HG03442 (cell line): ENCODE measurements at regions not wholly inside any gene's neighbourhood (a gene's known extent, or its start where the extent isn't known, plus 50 kb on each side); places are given as distances from the start of the nearest gene placed in this dataset.

Experiments used
- ATAC-seq: cut with Tn5 transposase; IDR thresholded peaks from one replicate; pipeline ENCODE4 v1.9.1; 2021; ENCODE audit warnings: mild to moderate bottlenecking, moderate library complexity; ENCODE audit not compliant: unreplicated experiment

- no peak for ATAC-seq
These were observed 201.1 kb downstream of the BRD1 start for GRCh38 chr22:49626361-49627216.

DNA sequence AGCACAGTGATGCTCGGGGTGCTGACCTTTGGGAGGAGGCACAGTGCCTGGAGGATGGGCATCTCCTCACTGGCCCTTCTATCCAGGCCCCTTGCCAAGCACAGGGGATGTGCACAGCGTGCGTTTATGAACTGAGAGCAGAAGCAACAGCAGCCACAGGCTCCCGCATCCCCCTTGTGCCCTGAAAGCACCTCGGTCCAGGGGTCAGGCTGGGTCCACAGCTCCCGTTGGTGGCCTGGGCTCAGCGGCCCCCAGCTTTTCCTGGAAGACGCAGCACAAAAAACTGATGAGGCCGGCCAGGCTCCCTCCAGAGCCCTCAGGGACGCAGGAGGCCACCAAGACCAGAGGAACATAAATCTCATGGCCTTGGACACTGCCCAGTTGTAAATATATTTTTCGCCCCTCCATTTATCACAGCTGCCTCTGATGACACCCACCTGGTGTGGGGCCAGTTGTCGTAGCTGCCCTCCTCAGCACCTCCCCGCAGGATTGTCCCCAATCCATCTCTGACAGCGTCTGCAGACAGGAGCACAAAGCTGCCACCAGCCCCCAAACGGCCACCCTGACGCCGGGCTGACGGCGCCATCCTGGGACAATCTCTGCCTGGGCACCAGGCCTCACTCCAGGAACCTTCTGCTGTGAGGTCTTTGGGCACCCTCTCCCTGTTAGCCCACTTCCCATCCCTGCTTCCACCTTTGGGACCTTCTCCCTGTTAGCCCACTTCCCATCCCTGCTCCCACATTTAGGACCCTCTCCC is 203.1 kb downstream of the BRD1 start:
- ATAC-seq: no peak

- ATAC-seq: no peak
These were observed 204.0 kb downstream of the BRD1 start for GRCh38 chr22:49623715-49624114.

- ATAC-seq: no peak
These were observed 204.5 kb downstream of the BRD1 start for GRCh38 chr22:49623176-49623575.

GRCh38 chr22:49622241-49623105 is 205.2 kb downstream of the BRD1 start:
- ATAC-seq: no peak

- no peak for ATAC-seq
These were observed 206.0 kb downstream of the BRD1 start for GRCh38 chr22:49621601-49622210.

DNA sequence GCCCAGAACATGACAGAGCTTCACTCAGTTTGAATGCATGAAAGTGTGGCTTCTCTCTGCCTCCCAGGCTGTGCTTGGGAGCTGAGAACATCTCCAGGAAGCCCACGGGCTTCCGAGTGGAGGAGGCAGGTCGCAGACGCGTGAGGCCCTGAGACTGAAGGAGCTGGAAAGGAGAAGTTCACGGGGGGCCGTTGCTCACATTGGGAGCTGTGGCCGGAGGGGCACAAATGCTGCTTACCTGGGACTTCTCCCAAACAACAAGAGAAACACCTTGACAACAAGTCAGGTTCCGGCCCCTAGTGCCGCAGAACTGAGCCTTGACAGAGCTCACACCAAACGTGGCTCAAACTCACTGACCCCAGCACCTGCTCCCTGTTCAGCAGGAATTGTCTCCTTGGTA is 207.0 kb downstream of the BRD1 start:
- ATAC-seq: no peak

DNA sequence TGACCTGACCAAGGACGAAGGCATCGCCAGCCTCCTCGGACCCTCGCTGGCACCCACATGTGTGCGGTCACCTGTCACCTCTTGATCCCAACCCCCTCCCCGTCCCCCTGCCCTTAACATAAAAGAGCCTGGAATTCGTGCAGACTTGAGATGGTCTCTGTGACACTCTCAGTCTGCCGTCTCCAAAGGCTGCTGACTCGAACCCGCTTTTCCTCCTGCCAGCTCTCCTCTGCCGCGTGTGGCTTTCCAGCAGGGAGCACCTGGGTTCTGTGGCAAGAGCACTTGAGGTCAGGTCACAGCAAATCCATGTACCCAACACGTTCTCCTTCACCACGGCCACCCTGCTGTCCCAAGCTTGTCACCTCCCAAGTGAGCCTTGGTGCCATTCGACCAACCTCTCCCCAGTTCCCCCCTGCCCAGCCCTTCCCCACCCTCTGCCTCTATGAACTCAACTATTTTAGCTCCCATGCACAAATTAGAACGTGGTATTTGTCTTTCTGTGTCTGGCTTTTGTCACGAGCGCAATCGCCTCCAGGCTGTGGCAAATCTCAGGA is 207.6 kb downstream of the BRD1 start:
- no peak for ATAC-seq

GRCh38 chr22:49619301-49619700 is 208.4 kb downstream of the BRD1 start:
- ATAC-seq: no peak

- no peak for ATAC-seq
These were observed 209.1 kb downstream of the BRD1 start for GRCh38 chr22:49618677-49618953.

GRCh38 chr22:49617866-49618676 is 209.6 kb downstream of the BRD1 start:
- no peak for ATAC-seq

DNA sequence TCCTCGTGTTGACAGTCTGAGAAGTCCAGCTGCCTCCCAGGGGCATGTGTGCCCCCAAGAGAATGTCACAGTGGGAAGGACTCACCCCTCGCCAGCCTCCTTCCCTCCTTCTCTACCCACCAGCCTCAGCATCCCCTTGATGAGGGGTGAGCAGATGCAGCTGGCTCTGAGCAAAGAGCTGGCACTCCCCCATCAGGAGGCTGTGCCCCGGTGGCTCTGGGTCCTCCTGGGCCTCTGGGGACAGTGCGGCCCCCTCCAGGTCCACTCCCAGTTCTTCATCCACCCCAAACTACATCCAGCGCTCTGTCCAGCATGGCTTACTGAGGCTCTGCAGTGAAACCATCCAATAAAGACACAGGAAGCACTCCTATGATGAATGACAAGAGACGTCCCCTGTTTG is 210.4 kb downstream of the BRD1 start:
- no peak for ATAC-seq

DNA sequence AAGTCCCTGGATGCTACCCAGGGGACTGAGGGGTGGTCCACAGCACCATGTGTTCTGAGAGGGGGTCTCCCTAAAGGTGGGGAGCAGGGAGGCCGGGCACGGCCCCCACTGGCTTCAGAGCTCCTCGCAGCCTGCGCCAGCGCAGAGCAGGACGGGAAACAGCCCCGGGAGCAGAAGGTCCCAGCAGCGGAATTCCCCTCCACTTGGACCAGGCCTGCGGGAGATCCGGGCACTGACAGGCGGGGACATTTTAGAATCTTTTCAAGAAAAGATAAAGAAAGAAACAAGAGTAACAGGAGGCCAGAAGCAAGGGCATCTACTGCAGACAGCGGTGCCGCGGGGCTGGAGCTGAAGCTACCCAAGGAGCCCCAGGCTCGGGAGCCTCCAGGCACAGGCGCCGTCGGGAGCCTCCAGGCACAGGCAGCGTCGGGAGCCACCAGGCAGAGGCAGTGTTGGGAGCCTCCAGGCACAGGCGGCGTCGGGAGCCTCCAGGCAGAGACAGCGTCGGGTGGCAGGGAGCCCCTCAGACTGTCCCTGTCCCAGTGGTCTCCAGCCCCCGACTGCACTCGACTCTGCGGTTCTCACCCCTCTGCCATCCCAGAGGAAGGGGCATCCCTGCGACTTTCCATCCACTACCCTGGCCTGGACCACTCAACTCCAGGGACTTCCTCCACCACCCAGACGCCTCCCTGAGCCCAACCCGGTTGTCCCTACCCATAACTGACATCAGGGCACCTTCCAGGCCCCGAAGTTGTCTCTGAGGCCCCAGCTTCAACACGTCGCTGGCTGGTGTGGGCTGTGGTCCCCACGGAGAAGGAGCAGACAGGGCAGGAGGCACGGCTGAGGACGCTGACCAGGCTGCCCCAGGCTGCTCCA is 211.1 kb downstream of the BRD1 start:
- no peak for ATAC-seq

DNA sequence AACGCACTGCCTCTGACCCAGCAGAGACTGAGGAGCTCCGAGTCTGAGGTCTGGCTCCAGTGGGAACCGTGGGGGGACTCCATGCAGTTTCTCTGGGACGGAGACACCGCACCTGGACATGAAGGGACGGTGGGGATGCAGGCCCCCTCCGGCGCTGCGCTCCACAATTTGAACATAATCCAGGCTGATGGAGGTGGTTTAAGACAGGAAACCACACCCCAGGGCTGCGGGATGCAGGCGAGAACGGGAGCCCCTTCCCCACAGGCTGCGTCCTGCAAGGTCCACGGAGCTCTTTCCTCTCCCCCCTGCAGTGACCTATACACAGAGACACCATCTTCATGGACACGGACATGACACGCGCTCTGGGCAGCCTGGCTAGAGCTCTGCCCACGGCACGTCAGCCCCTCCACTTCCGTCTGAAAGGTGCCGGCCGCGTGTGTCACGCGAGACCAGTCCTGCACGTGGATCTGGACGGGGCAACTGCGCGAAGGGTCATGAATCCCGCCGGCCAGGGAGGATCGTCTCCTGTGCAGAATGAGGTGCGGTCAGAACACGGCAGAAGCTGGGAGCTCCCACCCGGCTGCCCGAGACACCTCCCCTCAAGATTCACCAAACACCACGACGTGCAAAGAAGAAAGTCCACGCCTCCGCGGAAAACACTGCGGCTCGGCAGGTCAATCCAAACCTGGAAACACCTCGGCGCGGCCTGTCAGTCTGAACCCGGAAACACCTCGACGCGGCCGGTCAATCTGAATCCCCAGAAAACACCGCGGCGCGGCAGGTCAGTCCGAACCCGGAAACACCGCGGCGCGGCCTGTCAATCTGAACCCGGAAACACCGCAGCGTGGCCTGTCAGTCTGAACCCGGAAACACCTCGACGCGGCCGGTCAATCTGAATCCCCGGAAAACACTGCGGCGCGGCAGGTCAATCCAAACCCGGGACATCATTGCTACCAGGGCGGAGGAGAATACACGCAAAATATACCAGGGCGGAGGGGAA is 212.4 kb downstream of the BRD1 start:
- ATAC-seq: no peak

GRCh38 chr22:49613511-49614270 is 214.0 kb downstream of the BRD1 start:
- no peak for ATAC-seq

DNA sequence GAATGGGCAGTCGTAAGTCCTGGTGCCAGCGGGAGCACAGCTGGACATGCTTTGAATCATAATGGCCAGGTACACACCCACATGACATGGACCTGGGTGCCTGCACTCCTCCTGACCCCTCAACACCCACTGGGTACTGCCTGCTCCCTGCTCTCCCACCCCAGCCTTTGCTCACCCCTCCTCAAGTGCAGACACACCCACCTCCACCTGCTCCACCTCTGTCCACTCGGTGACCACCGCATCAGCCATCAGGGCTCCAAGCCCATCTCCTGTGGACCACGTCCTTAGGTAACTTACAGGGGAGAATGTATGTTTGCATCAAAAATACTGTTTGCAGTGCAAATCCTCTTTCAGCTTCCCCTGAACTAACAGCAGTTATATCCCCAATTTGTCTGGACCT is 214.6 kb downstream of the BRD1 start:
- no peak for ATAC-seq
